IPS-NIHi11 (cell line): ENCODE measurements at regions not wholly inside any gene's neighbourhood (a gene's known extent, or its start where the extent isn't known, plus 50 kb on each side); places are given as distances from the start of the nearest gene placed in this dataset.
"Not testable (repeated sequence)": the region's sequence is repeated elsewhere in the genome, so short reads cannot be mapped to it uniquely, and the experiment has no call there.

ENCODE experiments used
- DNase-seq: peaks from one replicate; pipeline ENCODE4 v3.0.0; 2012; ENCODE audit warnings: mixed read lengths, low spot score

GRCh38 chr12:102666176-102666575, 185.8 kb upstream of the IGF1 start:
- not testable (repeated sequence) for DNase-seq

GRCh38 chr12:102659200-102659911, 179.0 kb upstream of the IGF1 start:
- no peak for DNase-seq

- no peak for DNase-seq
Observed at GRCh38 chr12:102653406-102653805, 173.0 kb upstream of the IGF1 start.

- DNase-seq: no peak
Observed at GRCh38 chr12:102652645-102653313, 172.4 kb upstream of the IGF1 start.

- DNase-seq: no peak
Observed at GRCh38 chr12:102645968-102646367, 165.6 kb upstream of the IGF1 start.

- no peak for DNase-seq
Observed at GRCh38 chr12:102643879-102644575, 163.7 kb upstream of the IGF1 start.

- no peak for DNase-seq
Observed at GRCh38 chr12:102642199-102642598, 161.8 kb upstream of the IGF1 start.

- not testable (repeated sequence) for DNase-seq
Observed at GRCh38 chr12:102640658-102641057, 160.3 kb upstream of the IGF1 start.

- no peak for DNase-seq
Observed at GRCh38 chr12:102638777-102639176, 158.4 kb upstream of the IGF1 start.

GRCh38 chr12:102633981-102634605, 153.7 kb upstream of the IGF1 start:
- no peak for DNase-seq

GRCh38 chr12:102631274-102631673, 150.9 kb upstream of the IGF1 start:
- DNase-seq: no peak

GRCh38 chr12:102629262-102629888, 149.0 kb upstream of the IGF1 start:
- no peak for DNase-seq

- DNase-seq: no peak
Observed at GRCh38 chr12:102625819-102626218, 145.5 kb upstream of the IGF1 start.

GRCh38 chr12:102622618-102623017, 142.3 kb upstream of the IGF1 start:
- no peak for DNase-seq

- DNase-seq: no peak
Observed at GRCh38 chr12:102618197-102618877, 138.0 kb upstream of the IGF1 start.

- no peak for DNase-seq
Observed at GRCh38 chr12:102616692-102617091, 136.3 kb upstream of the IGF1 start.

- no peak for DNase-seq
Observed at GRCh38 chr12:102611995-102612394, 131.6 kb upstream of the IGF1 start.

GRCh38 chr12:102609996-102610395, 129.6 kb upstream of the IGF1 start:
- DNase-seq: no peak

GRCh38 chr12:102603021-102603420, 122.7 kb upstream of the IGF1 start:
- DNase-seq: no peak

- DNase-seq: no peak
Observed at GRCh38 chr12:102602521-102602920, 122.2 kb upstream of the IGF1 start.

GRCh38 chr12:102601621-102602020, 121.3 kb upstream of the IGF1 start:
- no peak for DNase-seq

GRCh38 chr12:102596687-102597086, 116.3 kb upstream of the IGF1 start:
- no peak for DNase-seq
